ENCODE measurements at regions not wholly inside any gene's neighbourhood (a gene's known extent, or its start where the extent isn't known, plus 50 kb on each side); places are given as distances from the start of the nearest gene placed in this dataset.

DNA sequence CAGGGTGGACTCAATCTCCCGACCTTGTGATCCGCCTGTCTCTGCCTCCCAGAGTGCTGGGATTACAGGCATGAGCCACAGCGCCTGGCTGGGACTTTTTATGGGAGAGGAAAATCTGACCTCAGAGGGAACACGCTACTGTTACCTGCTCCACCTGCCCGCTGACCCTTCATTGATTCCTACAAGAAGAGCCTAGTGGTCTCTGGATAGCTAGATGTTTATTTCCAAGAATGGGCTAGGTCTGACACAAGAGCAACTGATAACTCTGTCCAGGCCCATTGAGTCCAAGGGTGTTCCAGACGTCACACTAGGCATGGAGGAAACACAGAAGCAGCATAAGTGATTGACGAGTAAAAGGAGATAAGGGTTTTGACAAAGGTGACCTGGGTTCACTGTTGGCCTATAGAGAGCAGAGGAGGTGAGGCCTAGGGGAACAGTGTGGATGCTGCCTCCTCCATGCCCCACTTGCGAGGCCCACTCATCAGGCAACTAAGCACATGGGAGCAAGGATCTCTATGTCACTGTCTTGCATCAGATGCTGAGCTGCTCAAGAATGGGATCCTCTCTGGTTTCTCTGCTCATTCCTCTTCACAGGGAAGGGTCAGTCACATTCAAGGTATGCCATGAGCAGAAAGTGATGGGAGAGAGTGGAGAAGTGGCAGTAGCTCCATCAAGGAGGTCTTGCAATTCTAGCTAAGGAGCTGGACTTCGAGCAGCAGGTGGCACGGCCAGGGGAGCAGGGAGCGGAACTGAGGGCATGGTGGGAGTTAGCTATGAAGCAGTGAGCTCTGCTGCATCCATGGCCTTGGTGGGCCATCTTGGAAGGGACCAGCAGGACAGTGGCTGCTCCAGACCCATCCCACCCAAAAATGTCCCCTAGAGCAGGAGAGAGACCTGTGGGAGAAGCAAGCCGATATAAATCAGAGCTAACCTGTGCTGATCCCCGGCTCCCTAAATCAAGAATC is 145.2 kb downstream of the WSCD1 start:
- Histone ChIP-seq H3K9me1 (ENCODE audit: control insufficient read depth, insufficient read depth, low read length) (no peaks in the 10 kb centered on the region), H3K9ac (ENCODE audit: insufficient read depth in 1 of 2, low read depth in 2 of 2, low read length in 2 of 2) (no peak overlapping the region), H2AFZ (ENCODE audit: low read depth, low read length) (no peak overlapping the region), H3K9me3 (replicated peaks; ENCODE audit: control insufficient read depth, insufficient read depth, low read depth, low read length) (no peaks in the 10 kb centered on the region), H3K79me2 (ENCODE audit: control insufficient read depth, insufficient read depth, low read length) (no peaks in the 10 kb centered on the region), H3K27me3 (ENCODE audit: control insufficient read depth in 2 of 2, insufficient read depth in 2 of 2, low read length in 2 of 2) (peaks cover 0 to 5% of the 10 kb centered on the region in 2 experiments; a peak in 1 of 5 replicates), H3K4me2 (ENCODE audit: insufficient read depth, low read length) (no peak overlapping the region), H3K4me1 (replicated peaks in 1 of 2; ENCODE audit: control insufficient read depth in 2 of 2, insufficient read depth in 2 of 2, low read length in 2 of 2) (no peaks in the 10 kb centered on the region), H3K27ac (ENCODE audit: extremely low read depth, low read depth, low read length) (no peak overlapping the region), H3K4me3 (no peak overlapping the region), H3K36me3 (ENCODE audit: control insufficient read depth, insufficient read depth, low read length) (no peaks in the 10 kb centered on the region), H4K20me1 (replicated peaks; ENCODE audit: control insufficient read depth, insufficient read depth, low read length) (no peaks in the 10 kb centered on the region)
- TF ChIP-seq, protein P1, sequence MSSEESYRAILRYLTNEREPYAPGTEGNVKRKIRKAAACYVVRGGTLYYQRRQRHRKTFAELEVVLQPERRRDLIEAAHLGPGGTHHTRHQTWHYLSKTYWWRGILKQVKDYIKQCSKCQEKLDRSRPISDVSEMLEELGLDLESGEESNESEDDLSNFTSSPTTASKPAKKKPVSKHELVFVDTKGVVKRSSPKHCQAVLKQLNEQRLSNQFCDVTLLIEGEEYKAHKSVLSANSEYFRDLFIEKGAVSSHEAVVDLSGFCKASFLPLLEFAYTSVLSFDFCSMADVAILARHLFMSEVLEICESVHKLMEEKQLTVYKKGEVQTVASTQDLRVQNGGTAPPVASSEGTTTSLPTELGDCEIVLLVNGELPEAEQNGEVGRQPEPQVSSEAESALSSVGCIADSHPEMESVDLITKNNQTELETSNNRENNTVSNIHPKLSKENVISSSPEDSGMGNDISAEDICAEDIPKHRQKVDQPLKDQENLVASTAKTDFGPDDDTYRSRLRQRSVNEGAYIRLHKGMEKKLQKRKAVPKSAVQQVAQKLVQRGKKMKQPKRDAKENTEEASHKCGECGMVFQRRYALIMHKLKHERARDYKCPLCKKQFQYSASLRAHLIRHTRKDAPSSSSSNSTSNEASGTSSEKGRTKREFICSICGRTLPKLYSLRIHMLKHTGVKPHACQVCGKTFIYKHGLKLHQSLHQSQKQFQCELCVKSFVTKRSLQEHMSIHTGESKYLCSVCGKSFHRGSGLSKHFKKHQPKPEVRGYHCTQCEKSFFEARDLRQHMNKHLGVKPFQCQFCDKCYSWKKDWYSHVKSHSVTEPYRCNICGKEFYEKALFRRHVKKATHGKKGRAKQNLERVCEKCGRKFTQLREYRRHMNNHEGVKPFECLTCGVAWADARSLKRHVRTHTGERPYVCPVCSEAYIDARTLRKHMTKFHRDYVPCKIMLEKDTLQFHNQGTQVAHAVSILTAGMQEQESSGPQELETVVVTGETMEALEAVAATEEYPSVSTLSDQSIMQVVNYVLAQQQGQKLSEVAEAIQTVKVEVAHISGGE (CRISPR knock-in tag; IDR thresholded peaks at IDR 0.05): no peak
- TF ChIP-seq GTF2A2 (tag; IDR thresholded peaks at IDR 0.05): no peak
- TF ChIP-seq, protein P2, sequence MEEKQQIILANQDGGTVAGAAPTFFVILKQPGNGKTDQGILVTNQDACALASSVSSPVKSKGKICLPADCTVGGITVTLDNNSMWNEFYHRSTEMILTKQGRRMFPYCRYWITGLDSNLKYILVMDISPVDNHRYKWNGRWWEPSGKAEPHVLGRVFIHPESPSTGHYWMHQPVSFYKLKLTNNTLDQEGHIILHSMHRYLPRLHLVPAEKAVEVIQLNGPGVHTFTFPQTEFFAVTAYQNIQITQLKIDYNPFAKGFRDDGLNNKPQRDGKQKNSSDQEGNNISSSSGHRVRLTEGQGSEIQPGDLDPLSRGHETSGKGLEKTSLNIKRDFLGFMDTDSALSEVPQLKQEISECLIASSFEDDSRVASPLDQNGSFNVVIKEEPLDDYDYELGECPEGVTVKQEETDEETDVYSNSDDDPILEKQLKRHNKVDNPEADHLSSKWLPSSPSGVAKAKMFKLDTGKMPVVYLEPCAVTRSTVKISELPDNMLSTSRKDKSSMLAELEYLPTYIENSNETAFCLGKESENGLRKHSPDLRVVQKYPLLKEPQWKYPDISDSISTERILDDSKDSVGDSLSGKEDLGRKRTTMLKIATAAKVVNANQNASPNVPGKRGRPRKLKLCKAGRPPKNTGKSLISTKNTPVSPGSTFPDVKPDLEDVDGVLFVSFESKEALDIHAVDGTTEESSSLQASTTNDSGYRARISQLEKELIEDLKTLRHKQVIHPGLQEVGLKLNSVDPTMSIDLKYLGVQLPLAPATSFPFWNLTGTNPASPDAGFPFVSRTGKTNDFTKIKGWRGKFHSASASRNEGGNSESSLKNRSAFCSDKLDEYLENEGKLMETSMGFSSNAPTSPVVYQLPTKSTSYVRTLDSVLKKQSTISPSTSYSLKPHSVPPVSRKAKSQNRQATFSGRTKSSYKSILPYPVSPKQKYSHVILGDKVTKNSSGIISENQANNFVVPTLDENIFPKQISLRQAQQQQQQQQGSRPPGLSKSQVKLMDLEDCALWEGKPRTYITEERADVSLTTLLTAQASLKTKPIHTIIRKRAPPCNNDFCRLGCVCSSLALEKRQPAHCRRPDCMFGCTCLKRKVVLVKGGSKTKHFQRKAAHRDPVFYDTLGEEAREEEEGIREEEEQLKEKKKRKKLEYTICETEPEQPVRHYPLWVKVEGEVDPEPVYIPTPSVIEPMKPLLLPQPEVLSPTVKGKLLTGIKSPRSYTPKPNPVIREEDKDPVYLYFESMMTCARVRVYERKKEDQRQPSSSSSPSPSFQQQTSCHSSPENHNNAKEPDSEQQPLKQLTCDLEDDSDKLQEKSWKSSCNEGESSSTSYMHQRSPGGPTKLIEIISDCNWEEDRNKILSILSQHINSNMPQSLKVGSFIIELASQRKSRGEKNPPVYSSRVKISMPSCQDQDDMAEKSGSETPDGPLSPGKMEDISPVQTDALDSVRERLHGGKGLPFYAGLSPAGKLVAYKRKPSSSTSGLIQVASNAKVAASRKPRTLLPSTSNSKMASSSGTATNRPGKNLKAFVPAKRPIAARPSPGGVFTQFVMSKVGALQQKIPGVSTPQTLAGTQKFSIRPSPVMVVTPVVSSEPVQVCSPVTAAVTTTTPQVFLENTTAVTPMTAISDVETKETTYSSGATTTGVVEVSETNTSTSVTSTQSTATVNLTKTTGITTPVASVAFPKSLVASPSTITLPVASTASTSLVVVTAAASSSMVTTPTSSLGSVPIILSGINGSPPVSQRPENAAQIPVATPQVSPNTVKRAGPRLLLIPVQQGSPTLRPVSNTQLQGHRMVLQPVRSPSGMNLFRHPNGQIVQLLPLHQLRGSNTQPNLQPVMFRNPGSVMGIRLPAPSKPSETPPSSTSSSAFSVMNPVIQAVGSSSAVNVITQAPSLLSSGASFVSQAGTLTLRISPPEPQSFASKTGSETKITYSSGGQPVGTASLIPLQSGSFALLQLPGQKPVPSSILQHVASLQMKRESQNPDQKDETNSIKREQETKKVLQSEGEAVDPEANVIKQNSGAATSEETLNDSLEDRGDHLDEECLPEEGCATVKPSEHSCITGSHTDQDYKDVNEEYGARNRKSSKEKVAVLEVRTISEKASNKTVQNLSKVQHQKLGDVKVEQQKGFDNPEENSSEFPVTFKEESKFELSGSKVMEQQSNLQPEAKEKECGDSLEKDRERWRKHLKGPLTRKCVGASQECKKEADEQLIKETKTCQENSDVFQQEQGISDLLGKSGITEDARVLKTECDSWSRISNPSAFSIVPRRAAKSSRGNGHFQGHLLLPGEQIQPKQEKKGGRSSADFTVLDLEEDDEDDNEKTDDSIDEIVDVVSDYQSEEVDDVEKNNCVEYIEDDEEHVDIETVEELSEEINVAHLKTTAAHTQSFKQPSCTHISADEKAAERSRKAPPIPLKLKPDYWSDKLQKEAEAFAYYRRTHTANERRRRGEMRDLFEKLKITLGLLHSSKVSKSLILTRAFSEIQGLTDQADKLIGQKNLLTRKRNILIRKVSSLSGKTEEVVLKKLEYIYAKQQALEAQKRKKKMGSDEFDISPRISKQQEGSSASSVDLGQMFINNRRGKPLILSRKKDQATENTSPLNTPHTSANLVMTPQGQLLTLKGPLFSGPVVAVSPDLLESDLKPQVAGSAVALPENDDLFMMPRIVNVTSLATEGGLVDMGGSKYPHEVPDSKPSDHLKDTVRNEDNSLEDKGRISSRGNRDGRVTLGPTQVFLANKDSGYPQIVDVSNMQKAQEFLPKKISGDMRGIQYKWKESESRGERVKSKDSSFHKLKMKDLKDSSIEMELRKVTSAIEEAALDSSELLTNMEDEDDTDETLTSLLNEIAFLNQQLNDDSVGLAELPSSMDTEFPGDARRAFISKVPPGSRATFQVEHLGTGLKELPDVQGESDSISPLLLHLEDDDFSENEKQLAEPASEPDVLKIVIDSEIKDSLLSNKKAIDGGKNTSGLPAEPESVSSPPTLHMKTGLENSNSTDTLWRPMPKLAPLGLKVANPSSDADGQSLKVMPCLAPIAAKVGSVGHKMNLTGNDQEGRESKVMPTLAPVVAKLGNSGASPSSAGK (IDR thresholded peaks at IDR 0.05): peak; percentile 54
- no peak for TF ChIP-seq HIVEP1 (CRISPR knock-in tag; IDR thresholded peaks at IDR 0.05)
- TF ChIP-seq L3MBTL2 (IDR thresholded peaks at IDR 0.05): peak; percentile 74
- ChIA-PET POLR2A (no interaction called here), CTCF (ENCODE audit: low intra/inter-chr PET ratio) (no interaction called here)
- no peak for FAIRE-seq
- intact Hi-C loops (cut with micrococcal nuclease): no loop called here
- ATAC-seq: no peak
- no TSS peak for BruUV-seq (replicated peaks)
- 5% methylated on average over 11 of the region's 13 CpGs for WGBS (ENCODE audit: insufficient coverage, low coverage, missing lambda C conversion rate)
- DNase-seq (ENCODE audit: extremely low read depth in 1 of 4, low spot score in 3 of 4): no peak
- in situ Hi-C loops (cut with MboI): no loop called here

Data from K562 (cell line).